ENCODE measurements at regions not wholly inside any gene's neighbourhood (a gene's known extent, or its start where the extent isn't known, plus 50 kb on each side); places are given as distances from the start of the nearest gene placed in this dataset.

GRCh38 chr11:131218542-131218941 lies 151.9 kb upstream of the NTM start:
- WGBS (ENCODE audit: extremely low coverage, insufficient read length, low lambda C conversion rate): no CpG with 5 or more reads among the region's 1 CpG
- no peak overlapping the region; a peak in 1 of 5 replicates for H3K4me3 Mint-ChIP-seq
- Histone ChIP-seq H3K79me2 (ENCODE audit: insufficient read depth, low read length) (no peaks in the 10 kb centered on the region), H2BK20ac (ENCODE audit: low read depth, low read length, poor library complexity, severe bottlenecking) (no peak overlapping the region), H3K9ac (ENCODE audit: extremely low read depth, insufficient read length, low read length) (no peak overlapping the region), H2BK12ac (ENCODE audit: insufficient read length, low read depth, low read length) (no peak overlapping the region), H3K4ac (ENCODE audit: low read depth, low read length) (no peak overlapping the region), H4K8ac (replicated peaks; ENCODE audit: insufficient read length, low read depth, low read length) (no peak overlapping the region), H3K79me1 (ENCODE audit: insufficient read depth, low read depth, low read length, poor library complexity, severe bottlenecking) (no peaks in the 10 kb centered on the region), H3K56ac (ENCODE audit: insufficient read length, low read depth, low read length) (no peak overlapping the region), H3K14ac (ENCODE audit: insufficient read depth, low read length) (no peak overlapping the region), H2BK15ac (ENCODE audit: low read depth, low read length) (no peak overlapping the region), H3T11ph (ENCODE audit: low read length) (no peak overlapping the region), H4K91ac (ENCODE audit: insufficient read length, low read depth, low read length) (no peak overlapping the region), H2AK5ac (ENCODE audit: insufficient read length, low read length) (no peak overlapping the region), H3K23me2 (ENCODE audit: insufficient read length, low read depth, low read length, poor library complexity, severe bottlenecking) (no peaks in the 10 kb centered on the region), H3K23ac (ENCODE audit: insufficient read length, low read depth, low read length) (no peak overlapping the region), H3K9me3 (ENCODE audit: control insufficient read depth, low read depth, low read length) (no peaks in the 10 kb centered on the region), H3K27me3 (ENCODE audit: insufficient read depth, low read length) (no peaks in the 10 kb centered on the region), H4K5ac (ENCODE audit: insufficient read length, low read depth, low read length) (no peak overlapping the region), H4K20me1 (ENCODE audit: control insufficient read depth, insufficient read depth, insufficient read length) (no peaks in the 10 kb centered on the region), H2BK5ac (ENCODE audit: insufficient read length, low read length) (peak overlapping the region; percentile 6), H2AFZ (ENCODE audit: low read length) (no peak overlapping the region), H3K4me2 (ENCODE audit: insufficient read depth, insufficient read length, low read length) (no peak overlapping the region), H2BK120ac (ENCODE audit: low read depth, low read length, poor library complexity, severe bottlenecking) (no peak overlapping the region), H3K27ac (ENCODE audit: insufficient read length, low read depth, low read length) (peak overlapping the region; percentile 47), H3K18ac (ENCODE audit: insufficient read length, low read depth, low read length) (no peak overlapping the region), H3K4me1 (ENCODE audit: insufficient read depth, low read length) (peaks cover 33% of the 10 kb centered on the region; the same call in 1 of the 2 replicates)
- TF ChIP-seq CTCF (conservative IDR thresholded peaks at IDR 0.05): no peak
- peaks cover 3 to 5% (median 4%) of the 10 kb centered on the region in 3 experiments; a peak in 5 of 7 replicates for H3K36me3 Mint-ChIP-seq (ENCODE audit: insufficient read depth in 1 of 3, low read depth in 3 of 3)
- no peak for DNase-seq
- peak overlapping the region; percentile 44 to 71 (median 65); a peak in 6 of 7 replicates for H3K27ac Mint-ChIP-seq
- H3K4me1 Mint-ChIP-seq: peaks cover 72 to 79% of the 10 kb centered on the region in 2 experiments
- no peaks in the 10 kb centered on the region for H3K9me3 Mint-ChIP-seq
- H3K27me3 Mint-ChIP-seq (ENCODE audit: low read depth): no peaks in the 10 kb centered on the region; the same call in none of the 2 replicates

Measured in H9 (cell line).